ENCODE measurements at regions not wholly inside any gene's neighbourhood (a gene's known extent, or its start where the extent isn't known, plus 50 kb on each side); places are given as distances from the start of the nearest gene placed in this dataset.
"Not testable (repeated sequence)": the region's sequence is repeated elsewhere in the genome, so short reads cannot be mapped to it uniquely, and the experiment has no call there.

DNA sequence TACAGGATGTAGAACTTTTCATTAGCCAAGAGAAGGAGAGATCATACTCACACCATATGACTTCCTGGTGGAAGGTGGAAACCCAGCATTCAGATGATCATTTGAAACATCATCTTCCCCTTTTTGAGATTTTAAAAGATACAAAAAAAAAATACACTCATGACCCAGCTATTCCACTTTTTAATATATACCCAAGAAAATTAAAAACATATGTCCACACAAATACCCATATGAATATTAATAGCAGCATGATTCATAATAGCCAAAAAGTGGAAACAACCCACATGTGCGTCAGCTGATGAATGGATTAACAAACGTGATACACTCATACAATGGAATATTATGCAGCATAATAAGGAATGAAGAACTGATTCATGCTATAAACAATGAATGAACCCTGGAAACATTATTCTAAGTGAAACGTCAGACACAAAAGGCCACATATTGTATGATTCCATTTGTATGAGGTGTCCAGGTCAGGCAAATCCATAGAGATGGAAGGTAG is 130.0 kb upstream of the SGK1 start:
- DNase-seq = no peak

GRCh38 chr6:134447423-134447822 is 129.5 kb upstream of the SGK1 start:
- DNase-seq = no peak

- no peak for DNase-seq
Measured at GRCh38 chr6:134446896-134447295, 129.0 kb upstream of the SGK1 start.

- no peak for DNase-seq
Measured at GRCh38 chr6:134446218-134446848, 128.4 kb upstream of the SGK1 start.

- DNase-seq = no peak
Measured at GRCh38 chr6:134443009-134443408, 125.1 kb upstream of the SGK1 start.

DNA sequence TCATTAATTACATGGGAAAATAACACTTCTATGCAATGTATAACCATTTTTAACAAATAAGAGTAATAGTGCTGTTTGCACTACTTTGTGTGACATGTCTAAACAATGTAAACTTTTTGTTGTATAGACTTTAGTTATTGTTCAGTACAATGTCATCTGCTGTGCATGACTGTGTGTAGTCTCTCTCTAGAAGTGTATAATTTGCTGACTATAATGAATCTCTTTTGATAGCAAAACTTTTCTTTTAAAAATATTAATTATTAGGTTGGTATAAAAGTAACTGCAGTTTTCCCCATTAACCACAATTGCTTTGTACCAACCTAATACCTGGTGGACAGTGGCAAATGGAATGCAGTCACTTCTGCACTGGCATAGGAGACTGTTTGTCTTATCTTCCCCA is 124.2 kb upstream of the SGK1 start:
- DNase-seq = no peak

- no peak for DNase-seq
Measured at GRCh38 chr6:134438837-134439236, 120.9 kb upstream of the SGK1 start.

GRCh38 chr6:134437376-134437775 is 119.5 kb upstream of the SGK1 start:
- no peak for DNase-seq

DNA sequence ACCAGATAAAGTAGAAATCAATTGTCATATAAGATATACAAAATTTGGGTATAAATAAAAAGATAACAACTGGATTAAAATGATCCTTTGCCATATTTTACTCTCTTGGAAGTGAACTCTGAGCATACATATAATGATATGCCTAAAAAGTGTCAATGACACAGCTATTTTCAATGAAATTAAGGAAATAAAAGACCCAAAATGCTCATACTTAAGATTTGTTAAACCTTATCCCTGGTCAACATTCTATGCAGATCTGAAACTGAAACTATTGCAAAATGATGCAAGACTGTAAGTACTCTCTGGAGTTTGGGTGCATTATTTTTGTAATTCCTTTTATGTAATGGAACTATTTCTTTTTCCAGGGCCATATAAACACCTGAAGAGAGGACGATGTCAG is 119.0 kb upstream of the SGK1 start:
- DNase-seq = no peak

DNA sequence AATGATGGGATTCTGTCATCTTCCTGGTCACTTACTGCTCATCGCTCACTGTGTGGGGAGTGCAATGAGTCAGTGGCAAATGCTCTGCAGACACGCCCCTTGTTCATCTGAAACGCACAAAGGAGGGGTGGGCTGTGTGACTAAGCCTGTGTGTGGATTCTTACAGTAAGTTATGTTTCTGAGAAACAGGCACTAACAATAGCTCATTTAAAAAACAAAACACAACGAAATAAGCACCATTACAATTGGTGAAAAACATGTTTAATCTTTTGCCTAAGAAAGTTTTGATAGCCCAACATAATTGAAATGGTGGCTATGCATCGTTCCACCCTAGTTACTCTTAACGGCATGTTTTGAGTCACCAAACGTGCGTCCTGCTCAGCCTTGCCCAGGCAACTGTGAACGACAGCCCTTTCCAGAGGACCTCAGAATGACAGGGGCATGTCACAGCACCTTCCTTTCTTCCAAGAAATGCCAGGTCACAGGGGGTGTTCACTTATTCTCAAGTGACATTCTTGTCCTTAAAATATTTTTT is 118.4 kb upstream of the SGK1 start:
- DNase-seq = no peak

DNA sequence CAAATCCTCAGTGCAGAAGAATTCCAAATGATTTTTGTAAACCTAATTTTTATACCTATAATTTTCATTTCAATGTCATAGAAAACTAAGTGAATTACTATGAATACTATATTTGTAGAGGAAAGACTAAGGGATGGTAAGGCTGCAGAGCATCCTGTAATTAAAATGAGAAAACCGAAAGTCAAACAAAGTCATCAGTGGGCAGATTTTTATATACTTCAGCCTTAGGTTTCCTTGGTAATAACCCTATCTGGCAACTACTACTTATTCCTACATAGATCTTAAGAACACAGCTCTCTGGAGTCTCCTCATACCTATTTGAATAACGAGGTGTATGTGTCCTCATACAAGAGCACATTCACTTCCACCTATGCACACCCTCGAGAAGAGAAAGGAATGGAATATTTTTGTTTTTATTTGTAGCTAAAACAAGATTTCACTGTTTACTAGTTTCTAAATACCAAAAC is 117.9 kb upstream of the SGK1 start:
- no peak for DNase-seq

DNA sequence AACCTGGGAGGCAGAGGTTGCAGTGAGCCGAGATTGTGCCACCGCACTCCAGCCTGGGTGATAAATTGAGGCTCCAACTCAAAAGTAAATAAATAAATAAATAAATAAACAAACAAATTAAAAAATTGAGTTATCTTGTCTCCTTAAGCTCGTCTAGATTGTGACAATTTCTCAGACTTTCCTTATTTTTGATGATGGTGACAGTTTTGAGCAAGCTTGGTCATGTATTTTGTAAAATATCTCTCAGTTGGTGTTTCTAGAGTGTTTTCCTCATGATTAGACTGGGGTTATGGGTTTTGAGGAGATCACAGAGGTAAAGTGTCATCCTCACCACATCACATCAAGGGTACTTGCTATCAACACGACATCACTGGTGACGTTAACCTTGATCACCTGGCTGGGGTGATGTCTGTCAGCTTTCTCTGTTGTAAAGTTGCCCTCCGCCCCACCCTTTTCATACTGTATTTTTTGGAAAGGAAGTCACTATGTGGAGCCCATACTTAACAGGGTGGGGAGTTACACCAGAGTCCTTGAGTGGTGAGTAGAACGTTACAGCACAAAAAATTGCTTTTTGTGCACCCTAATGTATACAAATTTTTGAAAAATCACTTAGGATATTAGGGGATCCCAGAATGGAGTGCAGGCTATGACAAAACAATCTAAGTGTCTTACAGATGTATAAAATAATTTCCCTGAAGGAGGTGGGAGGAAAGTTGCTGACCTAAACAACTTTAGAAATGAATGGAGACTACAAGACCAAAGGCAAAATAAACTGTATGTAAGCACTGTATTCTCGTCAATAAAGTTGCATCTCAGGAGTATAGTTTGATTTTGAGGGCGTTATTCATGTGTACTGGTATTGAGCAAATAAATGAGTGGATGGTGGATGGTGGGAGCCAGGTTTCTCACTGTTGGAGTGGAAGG is 116.4 kb upstream of the SGK1 start:
- DNase-seq = no peak

- DNase-seq = no peak
Measured at GRCh38 chr6:134432036-134432435, 114.1 kb upstream of the SGK1 start.

- no peak for DNase-seq
Measured at GRCh38 chr6:134431421-134431859, 113.5 kb upstream of the SGK1 start.

GRCh38 chr6:134429861-134430380 is 112.0 kb upstream of the SGK1 start:
- DNase-seq = no peak

- DNase-seq = no peak
Measured at GRCh38 chr6:134427721-134428120, 109.8 kb upstream of the SGK1 start.

- DNase-seq = no peak
Measured at GRCh38 chr6:134426623-134427022, 108.7 kb upstream of the SGK1 start.

DNA sequence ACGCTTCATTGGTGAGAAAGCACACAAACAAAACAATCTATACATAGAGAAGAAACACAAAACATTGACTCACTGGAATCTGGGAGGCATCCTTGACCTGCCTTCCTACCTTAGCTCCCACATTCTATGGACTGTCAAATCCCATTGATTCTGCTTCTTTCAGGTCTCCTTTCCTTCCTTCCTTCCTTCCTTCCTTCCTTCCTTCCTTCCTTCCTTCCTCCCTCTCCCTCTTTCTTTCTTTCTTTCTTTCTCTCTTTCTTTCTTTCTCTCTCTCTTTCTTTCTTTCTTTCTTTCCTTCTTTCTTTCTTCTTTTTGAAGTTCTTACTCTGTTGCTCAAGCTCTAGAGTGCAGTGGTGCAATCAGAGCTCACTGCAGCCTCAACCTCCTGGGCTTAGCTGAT is 108.0 kb upstream of the SGK1 start:
- not testable (repeated sequence) for DNase-seq

GRCh38 chr6:134425513-134425912 is 107.6 kb upstream of the SGK1 start:
- DNase-seq = no peak

DNA sequence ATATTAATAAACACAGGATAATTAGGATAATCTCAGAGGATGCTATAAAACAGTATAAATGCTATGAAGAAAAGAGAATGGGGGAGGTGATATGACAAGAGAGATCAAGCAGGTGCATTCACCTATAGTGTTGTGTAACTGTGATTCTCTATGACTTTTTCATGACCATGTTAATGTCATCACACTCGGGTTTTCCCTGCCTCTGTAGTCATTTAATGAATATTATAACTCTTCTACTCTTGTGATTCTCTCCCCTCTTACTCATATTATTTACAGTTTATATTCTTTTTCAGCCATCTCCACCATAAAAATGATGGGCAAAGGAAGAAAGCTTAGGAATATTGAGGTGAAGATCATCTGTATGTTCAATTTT is 106.9 kb upstream of the SGK1 start:
- DNase-seq = no peak

DNA sequence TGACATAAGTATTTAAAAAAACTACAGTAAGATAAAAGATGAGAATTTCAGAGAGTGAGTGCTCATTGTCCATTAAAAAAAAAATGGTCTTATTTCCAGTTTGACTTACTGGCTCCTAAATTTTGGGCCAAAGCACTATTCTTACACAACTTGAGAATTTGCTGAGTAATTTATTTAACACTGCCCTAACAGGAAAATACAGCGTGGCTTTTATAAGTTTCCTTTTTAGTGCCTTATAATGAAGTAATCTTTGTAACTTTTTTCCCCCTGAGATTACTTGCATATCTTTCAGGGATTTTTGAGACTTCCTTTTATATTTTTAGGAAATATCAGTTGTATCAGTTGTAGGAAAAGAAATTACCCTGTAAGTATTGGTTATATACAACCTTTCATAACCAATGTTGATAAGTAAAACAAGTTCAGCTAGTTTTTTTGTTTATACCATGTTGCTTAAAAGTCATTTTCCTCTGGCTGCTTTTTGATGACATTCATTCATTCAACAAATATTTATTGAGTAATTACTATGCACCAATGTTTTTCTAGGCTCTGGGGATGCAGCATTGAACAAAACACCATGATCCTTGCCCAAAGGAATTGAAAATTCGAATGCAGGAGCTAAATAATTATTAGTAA is 106.4 kb upstream of the SGK1 start:
- no peak for DNase-seq

DNA sequence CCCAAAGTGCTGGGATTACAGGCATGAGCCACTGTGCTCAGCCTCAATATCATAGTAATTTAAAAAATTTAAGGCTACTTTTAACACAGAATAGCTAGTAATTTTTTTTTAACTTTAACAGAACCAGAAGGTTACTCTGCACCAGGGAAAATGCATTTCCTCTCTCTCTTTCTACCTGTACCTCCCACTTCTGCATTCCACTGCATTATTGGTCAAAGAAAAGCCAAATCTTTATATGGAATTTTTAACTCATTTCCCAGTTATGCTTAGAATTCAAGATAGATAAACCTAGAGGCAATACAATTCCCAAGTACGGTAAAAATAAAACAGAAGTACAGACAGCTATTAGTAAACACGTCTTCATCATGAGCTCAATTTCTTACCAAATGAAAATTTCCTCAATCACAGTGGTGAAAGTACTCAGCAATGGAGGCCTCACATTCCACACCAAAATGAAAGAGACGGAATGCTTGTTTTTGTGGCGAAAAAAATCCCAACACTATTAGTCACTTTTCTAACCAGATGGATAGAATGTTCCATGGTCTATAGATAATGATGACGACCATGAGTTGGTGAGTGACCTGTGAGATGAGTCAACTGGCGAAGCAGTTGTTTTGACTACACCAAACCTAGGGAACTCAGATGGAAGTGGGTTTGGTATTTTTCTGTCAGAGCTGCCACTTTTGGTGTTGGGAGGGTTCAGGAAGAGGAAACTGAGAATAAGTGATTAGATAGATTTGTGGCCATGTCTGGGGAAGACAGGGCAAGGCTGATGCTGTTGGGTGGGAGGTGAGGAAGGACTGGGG is 104.7 kb upstream of the SGK1 start:
- no peak for DNase-seq
